ENCODE measurements at regions not wholly inside any gene's neighbourhood (a gene's known extent, or its start where the extent isn't known, plus 50 kb on each side); places are given as distances from the start of the nearest gene placed in this dataset.

DNA sequence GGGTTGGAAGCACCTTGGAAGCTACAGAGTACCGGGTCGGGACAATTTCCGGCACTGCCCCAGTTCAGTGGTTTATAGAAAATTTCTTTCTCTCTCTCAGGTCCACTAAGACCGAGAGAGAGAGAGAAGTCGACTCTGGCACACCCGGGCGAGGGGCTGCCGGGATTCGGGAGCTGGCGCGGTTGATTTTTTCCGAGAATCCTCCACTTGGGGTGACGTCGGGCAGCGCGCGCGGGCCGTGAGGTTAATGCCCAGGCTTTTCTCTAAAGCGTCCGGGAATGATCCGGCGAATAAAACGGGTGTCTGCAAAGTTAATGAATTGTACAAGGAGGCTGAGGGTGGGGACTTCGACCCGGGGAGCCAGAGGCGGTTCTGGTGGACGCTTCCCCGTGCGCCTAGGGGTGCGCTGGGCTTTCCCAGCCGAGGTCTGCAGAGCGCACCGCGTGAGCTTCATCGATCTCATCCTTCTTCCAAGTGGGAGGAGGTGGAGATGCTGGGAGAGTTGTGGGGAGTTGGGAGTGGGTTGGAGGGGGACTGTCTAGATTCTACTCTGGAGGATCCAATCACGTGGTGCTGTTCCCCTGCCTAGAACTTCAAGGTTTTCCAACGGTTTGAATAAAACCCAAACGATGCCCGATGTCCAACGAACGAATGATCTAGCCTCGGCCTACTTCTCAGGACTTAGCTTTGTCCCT is 51.9 kb upstream of the TBX3 start:
- TF ChIP-seq, protein P1, sequence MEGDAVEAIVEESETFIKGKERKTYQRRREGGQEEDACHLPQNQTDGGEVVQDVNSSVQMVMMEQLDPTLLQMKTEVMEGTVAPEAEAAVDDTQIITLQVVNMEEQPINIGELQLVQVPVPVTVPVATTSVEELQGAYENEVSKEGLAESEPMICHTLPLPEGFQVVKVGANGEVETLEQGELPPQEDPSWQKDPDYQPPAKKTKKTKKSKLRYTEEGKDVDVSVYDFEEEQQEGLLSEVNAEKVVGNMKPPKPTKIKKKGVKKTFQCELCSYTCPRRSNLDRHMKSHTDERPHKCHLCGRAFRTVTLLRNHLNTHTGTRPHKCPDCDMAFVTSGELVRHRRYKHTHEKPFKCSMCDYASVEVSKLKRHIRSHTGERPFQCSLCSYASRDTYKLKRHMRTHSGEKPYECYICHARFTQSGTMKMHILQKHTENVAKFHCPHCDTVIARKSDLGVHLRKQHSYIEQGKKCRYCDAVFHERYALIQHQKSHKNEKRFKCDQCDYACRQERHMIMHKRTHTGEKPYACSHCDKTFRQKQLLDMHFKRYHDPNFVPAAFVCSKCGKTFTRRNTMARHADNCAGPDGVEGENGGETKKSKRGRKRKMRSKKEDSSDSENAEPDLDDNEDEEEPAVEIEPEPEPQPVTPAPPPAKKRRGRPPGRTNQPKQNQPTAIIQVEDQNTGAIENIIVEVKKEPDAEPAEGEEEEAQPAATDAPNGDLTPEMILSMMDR (IDR thresholded peaks at IDR 0.05): no peak
- no peak for TF ChIP-seq POLR2A (IDR thresholded peaks at IDR 0.05)

All from Peyer's patch (tissue), 4 donors.